Endothelial cell of umbilical vein (primary cell): ENCODE measurements at regions not wholly inside any gene's neighbourhood (a gene's known extent, or its start where the extent isn't known, plus 50 kb on each side); places are given as distances from the start of the nearest gene placed in this dataset.

Experiments used
- BruUV-seq: library from RNA; stranded (reverse); fragments of 400-500 nt; replicated peaks from 2 replicates; lab custom pipeline; 2021; lab: Mats Ljungman, UMichigan
- CTCF ChIA-PET: fragments of 300-600, 350-600 bp; sonication (Branson Sonifier 250); formaldehyde crosslinking; loops from one replicate; lab custom pipeline; 2021; ENCODE audit warnings: antibody characterized with exemption, inconsistent platforms; lab: Charles Lee
- POLR2A ChIA-PET: fragments of 300-600, 350-600 bp; sonication (Branson Sonifier 250); formaldehyde crosslinking; loops from one replicate; lab custom pipeline; 2021; ENCODE audit warnings: antibody characterized with exemption, inconsistent platforms; lab: Charles Lee
- DNase-seq: peaks from one replicate; pipeline ENCODE4 v3.0.0-alpha.2; 2011; ENCODE audit warnings: low read depth, low spot score
- FAIRE-seq: peaks from 2 replicates; lab custom pipeline; 2011; peaks lifted over from hg19 to GRCh38; lab: Jason Lieb, UNC
- H2AFZ ChIP-seq: 2 replicates; pipeline ENCODE4 v1.6.0; 2012; ENCODE audit warnings: low read depth, low read length, control low read depth, inconsistent platforms
- H3K27ac ChIP-seq: 2 replicates; pipeline ENCODE4 v1.5.1; 2011; ENCODE audit warnings: low read depth, mild to moderate bottlenecking, control low read depth, low read length, moderate library complexity; ENCODE audit not compliant: insufficient read depth
- H3K27me3 ChIP-seq, 2 experiments: 2 replicates each; pipeline versions ENCODE4 v1.6.0 to v1.6.1; 2011; ENCODE audit warnings: low read length in 2 of 2, mixed read lengths in 1 of 2; ENCODE audit not compliant: control insufficient read depth in 2 of 2, insufficient read depth in 2 of 2
- H3K36me3 ChIP-seq, 2 experiments: 2 replicates in 1 of 2; 3 replicates in 1 of 2; pipeline ENCODE4 v1.5.1; 2011; ENCODE audit warnings: low read length in 2 of 2, mild to moderate bottlenecking in 1 of 2, moderate library complexity in 1 of 2; ENCODE audit not compliant: control insufficient read depth in 2 of 2, insufficient read depth in 2 of 2; ENCODE audit errors: extremely low read depth in 1 of 2
- H3K4me1 ChIP-seq: 3 replicates; pipeline ENCODE4 v1.5.1; 2011; ENCODE audit warnings: mild to moderate bottlenecking, low read length; ENCODE audit not compliant: control insufficient read depth, insufficient read depth; ENCODE audit errors: extremely low read depth
- H3K4me2 ChIP-seq: 2 replicates; pipeline ENCODE4 v1.6.1; 2011; ENCODE audit warnings: low read length, control low read depth, mixed read lengths; ENCODE audit not compliant: insufficient read depth
- H3K4me3 ChIP-seq, 3 experiments: fragments of 200-600 bp in 1 of 3; sonication (generic), shearing (Covaris generic) in 1 of 3; replicated peaks in 1 of 3; 2 replicates each; pipeline ENCODE4 v1.5.1; 2011 to 2016; ENCODE audit warnings: control low read depth in 3 of 3, low read length in 3 of 3, mild to moderate bottlenecking in 2 of 3, inconsistent platforms in 1 of 3, low read depth in 1 of 3, moderate library complexity in 1 of 3; ENCODE audit not compliant: insufficient read depth in 1 of 3
- H3K79me2 ChIP-seq: 2 replicates; pipeline ENCODE4 v1.6.0; 2012; ENCODE audit warnings: low read length, inconsistent platforms; ENCODE audit not compliant: control insufficient read depth, insufficient read depth
- H3K9ac ChIP-seq: replicated peaks from 2 replicates; pipeline ENCODE3; 2011; ENCODE audit warnings: low read length, control low read depth; ENCODE audit not compliant: insufficient read depth; ENCODE audit errors: extremely low read depth
- H3K9me1 ChIP-seq: replicated peaks from 3 replicates; pipeline ENCODE4 v1.6.0; 2011; ENCODE audit warnings: mild to moderate bottlenecking, low read length; ENCODE audit not compliant: control insufficient read depth, insufficient read depth; ENCODE audit errors: extremely low read depth
- H3K9me3 ChIP-seq: replicated peaks from 2 replicates; pipeline ENCODE4 v1.5.1; 2012; ENCODE audit warnings: low read length, inconsistent platforms; ENCODE audit not compliant: control insufficient read depth, insufficient read depth
- H4K20me1 ChIP-seq: replicated peaks from 2 replicates; pipeline ENCODE3; 2011; ENCODE audit warnings: mild to moderate bottlenecking, low read length; ENCODE audit not compliant: control insufficient read depth, insufficient read depth; ENCODE audit errors: extremely low read depth
- CTCF ChIP-seq, 2 donors: IDR thresholded peaks; 1 replicate in 1 of 2; 2 replicates in 1 of 2; pipeline ENCODE4 v1.5.1; 2011; ENCODE audit warnings: low read length in 2 of 2, mild to moderate bottlenecking in 2 of 2, moderate library complexity in 2 of 2, control low read depth in 1 of 2, inconsistent platforms in 1 of 2, low read depth in 1 of 2; ENCODE audit not compliant: insufficient read depth in 1 of 2; ENCODE audit errors: extremely low read depth in 1 of 2
- EZH2 ChIP-seq: IDR thresholded peaks from 2 replicates; pipeline ENCODE4 v1.6.1; 2012; ENCODE audit warnings: borderline replicate concordance, low read depth, mild to moderate bottlenecking, moderate library complexity, low read length, inconsistent platforms; ENCODE audit not compliant: severe bottlenecking
- FOS ChIP-seq: IDR thresholded peaks from 2 replicates; pipeline ENCODE4 v1.6.1; 2011; ENCODE audit warnings: mild to moderate bottlenecking, low read length, moderate library complexity, borderline replicate concordance; ENCODE audit not compliant: insufficient read depth
- GATA2 ChIP-seq: IDR thresholded peaks from 2 replicates; pipeline ENCODE4 v1.7.0; 2011; ENCODE audit warnings: low read depth, mild to moderate bottlenecking, moderate library complexity, mixed read lengths, low read length; ENCODE audit not compliant: insufficient read length, insufficient read depth
- JUN ChIP-seq: IDR thresholded peaks from 2 replicates; pipeline ENCODE4 v1.6.1; 2011; ENCODE audit warnings: borderline replicate concordance, low read depth; ENCODE audit not compliant: insufficient read length, insufficient read depth
- MAX ChIP-seq: IDR thresholded peaks from 2 replicates; pipeline ENCODE4 v1.6.1; 2011; ENCODE audit not compliant: insufficient read depth, insufficient read length
- MYC ChIP-seq: IDR thresholded peaks from one replicate; pipeline ENCODE4 v1.6.1; 2011; ENCODE audit warnings: mild to moderate bottlenecking, low read depth, low read length
- POLR2A ChIP-seq: IDR thresholded peaks from 2 replicates; pipeline ENCODE4 v1.6.1; 2012; ENCODE audit warnings: low read depth, mild to moderate bottlenecking, control low read depth, low read length
- POLR2AphosphoS5 ChIP-seq: IDR thresholded peaks from 2 replicates; pipeline ENCODE4 v1.6.1; 2012; ENCODE audit warnings: low read depth, mild to moderate bottlenecking, control low read depth, low read length, moderate library complexity; ENCODE audit not compliant: insufficient read depth
- dilution Hi-C: fragments of 300-500 bp; cut with MboI; formaldehyde crosslinking; loops from one replicate; pipeline ENCODE4 v1.15.0; 2019; ENCODE audit warnings: low sequenced_read_pairs; ENCODE audit not compliant: extremely low pct_ligation_motif_present
- intact Hi-C: fragments of 100-400 bp; cut with micrococcal nuclease; formaldehyde crosslinking; loops from one replicate; pipeline ENCODE4 v1.10.0; 2022

- dilution Hi-C loops (no loop called here), intact Hi-C loops (no loop called here)
- no peaks in the 10 kb centered on the region for H3K79me2 ChIP-seq
- no peaks in the 10 kb centered on the region for H3K27me3 ChIP-seq
- H4K20me1 ChIP-seq, result no peaks in the 10 kb centered on the region
- H3K9me3 ChIP-seq, result no peaks in the 10 kb centered on the region
- no peak overlapping the region for H3K9ac ChIP-seq
- no peak overlapping the region for H2AFZ ChIP-seq
- H3K4me2 ChIP-seq, result no peak overlapping the region
- no TSS peak for BruUV-seq
- POLR2A ChIA-PET, result no interaction called here
- H3K27ac ChIP-seq, result no peak overlapping the region
- DNase-seq (no peak), FAIRE-seq (no peak)
- H3K9me1 ChIP-seq, result no peaks in the 10 kb centered on the region
- CTCF ChIA-PET, result no interaction called here
- H3K4me1 ChIP-seq, result no peaks in the 10 kb centered on the region
- H3K36me3 ChIP-seq, result no peaks in the 10 kb centered on the region
- TF ChIP-seq FOS, result no peak
- TF ChIP-seq GATA2, result no peak
- TF ChIP-seq MAX, result no peak
- no peak for TF ChIP-seq EZH2
- TF ChIP-seq MYC, result no peak
- TF ChIP-seq POLR2A, result no peak
- TF ChIP-seq POLR2AphosphoS5, result no peak
- TF ChIP-seq JUN, result no peak
- no peak overlapping the region for H3K4me3 ChIP-seq
Measured at GRCh38 chr5:38104497-38105230, 153.7 kb upstream of the EGFLAM start.

- dilution Hi-C loops (no loop called here), intact Hi-C loops (no loop called here)
- Histone ChIP-seq H2AFZ (no peak overlapping the region), H3K79me2 (no peaks in the 10 kb centered on the region), H3K9me1 (no peaks in the 10 kb centered on the region), H3K9ac (no peak overlapping the region), H3K4me2 (no peak overlapping the region), H3K27me3 (no peaks in the 10 kb centered on the region), H3K27ac (no peak overlapping the region), H3K36me3 (no peaks in the 10 kb centered on the region), H3K4me1 (no peaks in the 10 kb centered on the region), H3K4me3 (no peak overlapping the region), H4K20me1 (no peaks in the 10 kb centered on the region), H3K9me3 (no peaks in the 10 kb centered on the region)
- DNase-seq (no peak), FAIRE-seq (no peak)
- BruUV-seq, result no TSS peak
- TF ChIP-seq POLR2AphosphoS5, result no peak
- no peak for TF ChIP-seq EZH2
- no peak for TF ChIP-seq CTCF (IDR thresholded peaks at IDR 0.05; ENCODE audit: extremely low read depth in 1 of 2, insufficient read depth in 1 of 2, low read depth in 1 of 2, low read length in 2 of 2)
- no peak for TF ChIP-seq MAX
- no peak for TF ChIP-seq GATA2
- TF ChIP-seq MYC, result no peak
- no peak for TF ChIP-seq POLR2A
- no peak for TF ChIP-seq FOS
- no peak for TF ChIP-seq JUN
- CTCF ChIA-PET, result no interaction called here
- POLR2A ChIA-PET, result no interaction called here
Measured at GRCh38 chr5:38101897-38102296, 156.5 kb upstream of the EGFLAM start.
